ENCODE measurements at regions not wholly inside any gene's neighbourhood (a gene's known extent, or its start where the extent isn't known, plus 50 kb on each side); places are given as distances from the start of the nearest gene placed in this dataset.

- H3K9me3 Mint-ChIP-seq, result no peaks in the 10 kb centered on the region
- TF ChIP-seq, protein P1, sequence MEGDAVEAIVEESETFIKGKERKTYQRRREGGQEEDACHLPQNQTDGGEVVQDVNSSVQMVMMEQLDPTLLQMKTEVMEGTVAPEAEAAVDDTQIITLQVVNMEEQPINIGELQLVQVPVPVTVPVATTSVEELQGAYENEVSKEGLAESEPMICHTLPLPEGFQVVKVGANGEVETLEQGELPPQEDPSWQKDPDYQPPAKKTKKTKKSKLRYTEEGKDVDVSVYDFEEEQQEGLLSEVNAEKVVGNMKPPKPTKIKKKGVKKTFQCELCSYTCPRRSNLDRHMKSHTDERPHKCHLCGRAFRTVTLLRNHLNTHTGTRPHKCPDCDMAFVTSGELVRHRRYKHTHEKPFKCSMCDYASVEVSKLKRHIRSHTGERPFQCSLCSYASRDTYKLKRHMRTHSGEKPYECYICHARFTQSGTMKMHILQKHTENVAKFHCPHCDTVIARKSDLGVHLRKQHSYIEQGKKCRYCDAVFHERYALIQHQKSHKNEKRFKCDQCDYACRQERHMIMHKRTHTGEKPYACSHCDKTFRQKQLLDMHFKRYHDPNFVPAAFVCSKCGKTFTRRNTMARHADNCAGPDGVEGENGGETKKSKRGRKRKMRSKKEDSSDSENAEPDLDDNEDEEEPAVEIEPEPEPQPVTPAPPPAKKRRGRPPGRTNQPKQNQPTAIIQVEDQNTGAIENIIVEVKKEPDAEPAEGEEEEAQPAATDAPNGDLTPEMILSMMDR (IDR thresholded peaks at IDR 0.05), result no peak
- no peak overlapping the region for H3K27ac Mint-ChIP-seq
- no peaks in the 10 kb centered on the region for H3K36me3 Mint-ChIP-seq (ENCODE audit: low read depth)
- no peaks in the 10 kb centered on the region for H3K4me1 Mint-ChIP-seq
- no peak for ATAC-seq (ENCODE audit: low read depth)
- intact Hi-C loops (cut with micrococcal nuclease), result no loop called here
- POLR2A ChIA-PET, result no interaction called here
- no peak for DNase-seq
- CTCF ChIA-PET, result no interaction called here
- peaks cover 7% of the 10 kb centered on the region for H3K27me3 Mint-ChIP-seq
- H3K4me3 Mint-ChIP-seq, result no peak overlapping the region
Observed at GRCh38 chr12:124123296-124124000, 150.4 kb downstream of the ZNF664 start.

- no peaks in the 10 kb centered on the region for H3K4me1 Mint-ChIP-seq
- ATAC-seq (ENCODE audit: low read depth), result no peak
- TF ChIP-seq, protein P1 (IDR thresholded peaks at IDR 0.05), result no peak
- intact Hi-C loops (cut with micrococcal nuclease), result no loop called here
- no peaks in the 10 kb centered on the region for H3K9me3 Mint-ChIP-seq
- POLR2A ChIA-PET, result no interaction called here
- peaks cover 7% of the 10 kb centered on the region for H3K27me3 Mint-ChIP-seq
- no peak for DNase-seq
- CTCF ChIA-PET, result no interaction called here
- H3K4me3 Mint-ChIP-seq, result no peak overlapping the region
- H3K36me3 Mint-ChIP-seq (ENCODE audit: low read depth), result no peaks in the 10 kb centered on the region
- no peak overlapping the region for H3K27ac Mint-ChIP-seq
Observed at GRCh38 chr12:124125203-124125871, 152.3 kb downstream of the ZNF664 start.

GRCh38 chr12:124126950-124127655, 154.1 kb downstream of the ZNF664 start:
- ATAC-seq (ENCODE audit: low read depth) (no peak), DNase-seq (no peak)
- TF ChIP-seq, protein P1 (IDR thresholded peaks at IDR 0.05), result no peak
- CTCF ChIA-PET, result no interaction called here
- Mint-ChIP-seq H3K27me3 (peaks cover 7% of the 10 kb centered on the region), H3K4me1 (no peaks in the 10 kb centered on the region), H3K36me3 (ENCODE audit: low read depth) (no peaks in the 10 kb centered on the region), H3K27ac (no peak overlapping the region), H3K9me3 (no peaks in the 10 kb centered on the region), H3K4me3 (no peak overlapping the region)
- POLR2A ChIA-PET, result no interaction called here
- intact Hi-C loops (cut with micrococcal nuclease), result no loop called here

DNA sequence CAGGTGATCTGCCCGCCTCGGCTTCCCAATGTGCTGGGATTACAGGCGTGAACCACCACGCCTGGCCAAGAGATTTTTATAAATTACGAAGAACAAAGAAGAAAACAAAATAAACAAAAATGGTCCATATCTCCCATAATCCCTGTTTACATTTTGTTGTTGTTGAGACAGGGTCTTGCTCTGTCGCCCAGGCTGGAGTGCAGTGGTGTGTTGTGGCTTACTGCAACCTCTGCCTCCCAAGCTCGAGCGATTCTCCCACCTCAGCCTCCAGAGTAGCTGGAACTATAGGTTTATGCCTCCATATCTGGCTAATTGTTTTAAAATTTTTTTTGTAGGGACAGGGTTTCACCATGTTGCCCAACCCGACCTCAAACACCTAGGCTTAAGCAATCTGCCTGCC, 156.1 kb downstream of the ZNF664 start:
- TF ChIP-seq, protein P1 (IDR thresholded peaks at IDR 0.05), result no peak
- Mint-ChIP-seq H3K9me3 (no peaks in the 10 kb centered on the region), H3K4me3 (no peak overlapping the region), H3K27ac (no peak overlapping the region), H3K36me3 (ENCODE audit: low read depth) (no peaks in the 10 kb centered on the region), H3K4me1 (no peaks in the 10 kb centered on the region), H3K27me3 (peaks cover 2% of the 10 kb centered on the region)
- no peak for DNase-seq
- no peak for ATAC-seq (ENCODE audit: low read depth)
- intact Hi-C loops (cut with micrococcal nuclease), result no loop called here
- CTCF ChIA-PET, result no interaction called here
- POLR2A ChIA-PET, result no interaction called here

Measured in activated B cell treated with CpG ODN at 0.5 μM for 24 hours (primary cell).